22Rv1 (cell line): ENCODE measurements at regions not wholly inside any gene's neighbourhood (a gene's known extent, or its start where the extent isn't known, plus 50 kb on each side); places are given as distances from the start of the nearest gene placed in this dataset.

ENCODE experiments used
- ZFX ChIP-seq: fragments of 450-650 bp; IDR thresholded peaks from 2 replicates; pipeline ENCODE4 v1.6.1; 2017; ENCODE audit warnings: antibody characterized with exemption, borderline replicate concordance
- TF ChIP-seq, protein P1 (sequence below): fragments of 450-650 bp; IDR thresholded peaks from 2 replicates; pipeline ENCODE4 v1.5.1; 2017; ENCODE audit warnings: mild to moderate bottlenecking

DNA sequence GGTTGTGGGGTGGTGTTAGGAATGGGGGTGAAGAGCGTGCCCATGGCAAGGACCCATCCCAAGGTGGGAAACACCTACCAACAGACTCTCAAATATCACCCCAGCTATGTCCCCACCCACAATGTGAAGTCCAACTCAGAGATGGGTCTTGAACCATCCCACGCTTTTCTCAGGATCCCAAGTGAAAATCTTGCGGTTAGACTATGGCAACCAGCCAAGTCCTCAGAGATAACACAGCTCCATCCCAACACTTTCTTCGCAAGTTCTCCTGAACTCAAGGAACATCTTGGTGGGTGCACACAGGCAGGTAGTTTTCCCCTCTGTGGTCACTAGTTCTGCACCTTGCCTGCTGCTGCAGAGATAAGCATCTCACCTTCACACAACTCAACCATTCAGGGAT, 116.0 kb downstream of the CDC5L start:
- TF ChIP-seq, protein P1, sequence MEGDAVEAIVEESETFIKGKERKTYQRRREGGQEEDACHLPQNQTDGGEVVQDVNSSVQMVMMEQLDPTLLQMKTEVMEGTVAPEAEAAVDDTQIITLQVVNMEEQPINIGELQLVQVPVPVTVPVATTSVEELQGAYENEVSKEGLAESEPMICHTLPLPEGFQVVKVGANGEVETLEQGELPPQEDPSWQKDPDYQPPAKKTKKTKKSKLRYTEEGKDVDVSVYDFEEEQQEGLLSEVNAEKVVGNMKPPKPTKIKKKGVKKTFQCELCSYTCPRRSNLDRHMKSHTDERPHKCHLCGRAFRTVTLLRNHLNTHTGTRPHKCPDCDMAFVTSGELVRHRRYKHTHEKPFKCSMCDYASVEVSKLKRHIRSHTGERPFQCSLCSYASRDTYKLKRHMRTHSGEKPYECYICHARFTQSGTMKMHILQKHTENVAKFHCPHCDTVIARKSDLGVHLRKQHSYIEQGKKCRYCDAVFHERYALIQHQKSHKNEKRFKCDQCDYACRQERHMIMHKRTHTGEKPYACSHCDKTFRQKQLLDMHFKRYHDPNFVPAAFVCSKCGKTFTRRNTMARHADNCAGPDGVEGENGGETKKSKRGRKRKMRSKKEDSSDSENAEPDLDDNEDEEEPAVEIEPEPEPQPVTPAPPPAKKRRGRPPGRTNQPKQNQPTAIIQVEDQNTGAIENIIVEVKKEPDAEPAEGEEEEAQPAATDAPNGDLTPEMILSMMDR: no peak
- no peak for TF ChIP-seq ZFX
